ENCODE measurements at regions not wholly inside any gene's neighbourhood (a gene's known extent, or its start where the extent isn't known, plus 50 kb on each side); places are given as distances from the start of the nearest gene placed in this dataset.
A peak's percentile ranks its signal among the peaks of the same experiment; 100 is the strongest.
"Not testable (repeated sequence)": the region's sequence is repeated elsewhere in the genome, so short reads cannot be mapped to it uniquely, and the experiment has no call there.

DNA sequence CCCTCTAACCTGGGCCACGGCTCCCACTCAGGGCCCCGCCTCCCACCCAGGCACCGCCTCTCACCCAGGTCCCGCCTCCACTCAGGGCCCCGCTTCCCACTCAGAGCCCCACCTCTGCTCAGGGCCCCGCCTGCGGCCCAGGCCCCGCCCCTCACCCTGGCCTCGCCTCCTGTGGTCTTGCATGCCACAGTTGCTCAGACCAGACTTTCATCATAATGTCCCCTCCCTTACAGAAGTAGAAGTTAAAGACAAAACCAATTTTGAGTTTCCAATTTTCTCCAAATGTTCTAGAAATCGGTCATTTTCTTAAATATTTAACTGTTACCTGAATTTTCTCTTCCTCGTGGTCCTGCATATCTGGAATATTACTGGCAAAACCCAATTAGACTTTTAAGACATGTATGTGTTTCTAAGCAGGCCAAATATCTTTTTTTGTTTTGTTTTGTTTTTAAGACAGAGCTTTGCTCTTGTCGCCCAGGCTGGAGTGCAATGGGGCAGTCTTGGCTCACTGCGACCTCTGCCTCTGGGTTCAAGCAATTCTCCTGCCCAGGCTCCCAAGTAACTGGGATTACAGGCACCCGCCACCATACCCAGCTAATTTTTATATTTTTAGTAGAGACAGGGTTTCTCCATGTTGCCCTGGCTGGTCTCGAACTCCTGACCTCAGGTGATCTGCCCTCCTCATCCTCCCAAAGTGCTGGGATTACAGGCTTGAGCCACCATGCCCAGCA is 102.8 kb downstream of the FAM53A start (continued):
- TF ChIP-seq ARID1B (IDR thresholded peaks at IDR 0.05) (peak; percentile 13; the same call in 1 of the 2 replicates), SP1 (CRISPR knock-in tag; IDR thresholded peaks at IDR 0.05) (peak; percentile 45; the same call in 1 of the 2 replicates), SMAD3 (CRISPR knock-in tag; conservative IDR thresholded peaks at IDR 0.05) (0 out of 2 replicates have a peak, but pooled peaks have one; percentile 43), ATF3 (IDR thresholded peaks at IDR 0.05) (peak; percentile 70), CEBPB (tag; IDR thresholded peaks at IDR 0.05) (peak; percentile 73)
- TF ChIP-seq ATF3 (CRISPR knock-in tag; conservative IDR thresholded peaks at IDR 0.05) = not testable (repeated sequence)

GRCh38 chr4:1580692-1581012 is 103.5 kb downstream of the FAM53A start:
- POLR2A ChIA-PET; FAIRE-seq; in situ Hi-C loops (cut with MboI): not testable (repeated sequence)

More at GRCh38 chr4:1580692-1581012, 103.5 kb downstream of the FAM53A start:
- H3K4me2 ChIP-seq (ENCODE audit: insufficient read depth, low read length); CTCF ChIA-PET (ENCODE audit: low intra/inter-chr PET ratio); BruUV-seq (replicated peaks); ATAC-seq; H2AFZ ChIP-seq (ENCODE audit: low read depth, low read length); H4K20me1 ChIP-seq (replicated peaks; ENCODE audit: control insufficient read depth, insufficient read depth, low read length); H3K79me2 ChIP-seq (ENCODE audit: control insufficient read depth, insufficient read depth, low read length); H3K36me3 ChIP-seq (ENCODE audit: control insufficient read depth, insufficient read depth, low read length); intact Hi-C loops (cut with micrococcal nuclease); H3K4me3 ChIP-seq; DNase-seq (ENCODE audit: extremely low read depth in 1 of 4, low spot score in 3 of 4); H3K27ac ChIP-seq (ENCODE audit: extremely low read depth, low read depth, low read length); H3K9ac ChIP-seq (ENCODE audit: insufficient read depth in 1 of 2, low read depth in 2 of 2, low read length in 2 of 2); H3K9me3 ChIP-seq (replicated peaks; ENCODE audit: control insufficient read depth, insufficient read depth, low read depth, low read length); H3K9me1 ChIP-seq (ENCODE audit: control insufficient read depth, insufficient read depth, low read length): not testable (repeated sequence)
- Histone ChIP-seq H3K27me3 (ENCODE audit: control insufficient read depth in 2 of 2, insufficient read depth in 2 of 2, low read length in 2 of 2) (peaks cover 10 to 20% of the 10 kb centered on the region in 2 experiments; a peak in 4 of 5 replicates), H3K4me1 (replicated peaks in 1 of 2; ENCODE audit: control insufficient read depth in 2 of 2, insufficient read depth in 2 of 2, low read length in 2 of 2) (peaks cover 8 to 55% of the 10 kb centered on the region in 2 experiments; a peak in 4 of 5 replicates)
- 0% methylated on average over 2 of the region's 16 CpGs for WGBS (ENCODE audit: insufficient coverage, low coverage, missing lambda C conversion rate)
- peak; percentile 35; the same call in 1 of the 2 replicates for TF ChIP-seq RBFOX2 (IDR thresholded peaks at IDR 0.05; ENCODE audit: low read depth, low read length)
- TF ChIP-seq, protein P1, sequence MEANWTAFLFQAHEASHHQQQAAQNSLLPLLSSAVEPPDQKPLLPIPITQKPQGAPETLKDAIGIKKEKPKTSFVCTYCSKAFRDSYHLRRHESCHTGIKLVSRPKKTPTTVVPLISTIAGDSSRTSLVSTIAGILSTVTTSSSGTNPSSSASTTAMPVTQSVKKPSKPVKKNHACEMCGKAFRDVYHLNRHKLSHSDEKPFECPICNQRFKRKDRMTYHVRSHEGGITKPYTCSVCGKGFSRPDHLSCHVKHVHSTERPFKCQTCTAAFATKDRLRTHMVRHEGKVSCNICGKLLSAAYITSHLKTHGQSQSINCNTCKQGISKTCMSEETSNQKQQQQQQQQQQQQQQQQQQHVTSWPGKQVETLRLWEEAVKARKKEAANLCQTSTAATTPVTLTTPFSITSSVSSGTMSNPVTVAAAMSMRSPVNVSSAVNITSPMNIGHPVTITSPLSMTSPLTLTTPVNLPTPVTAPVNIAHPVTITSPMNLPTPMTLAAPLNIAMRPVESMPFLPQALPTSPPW (CRISPR knock-in tag; IDR thresholded peaks at IDR 0.05) = peak; percentile 96
- 0 out of 2 replicates have a peak, but pooled peaks have one; percentile 7 for TF ChIP-seq MBD2 (IDR thresholded peaks at IDR 0.05; ENCODE audit: borderline replicate concordance, low read depth)

All from K562 (cell line).